Epithelial cell of prostate (primary cell): ENCODE measurements at regions not wholly inside any gene's neighbourhood (a gene's known extent, or its start where the extent isn't known, plus 50 kb on each side); places are given as distances from the start of the nearest gene placed in this dataset.
"Not testable (repeated sequence)": the region's sequence is repeated elsewhere in the genome, so short reads cannot be mapped to it uniquely, and the experiment has no call there.

Experiments
- DNase-seq: peaks from one replicate; pipeline ENCODE4 v3.0.0-alpha.2; 2011; ENCODE audit warnings: low read depth, low spot score
- H3K27ac ChIP-seq: fragments of 450-650 bp; 2 replicates; pipeline ENCODE4 v1.5.1; 2017; ENCODE audit warnings: mild to moderate bottlenecking

GRCh38 chr11:114921697-114922096 is 243.4 kb downstream of the NXPE2 start:
- H3K27ac ChIP-seq: no peak overlapping the region
- DNase-seq: no peak

- H3K27ac ChIP-seq: no peak overlapping the region
- DNase-seq: no peak
These were observed 245.7 kb downstream of the NXPE2 start for GRCh38 chr11:114924042-114924441.

GRCh38 chr11:114925591-114925990 is 247.3 kb downstream of the NXPE2 start:
- DNase-seq: no peak
- H3K27ac ChIP-seq: no peak overlapping the region

GRCh38 chr11:114928260-114928870 is 250.0 kb downstream of the NXPE2 start:
- DNase-seq: no peak
- no peak overlapping the region for H3K27ac ChIP-seq

GRCh38 chr11:114929351-114930000 is 251.1 kb downstream of the NXPE2 start:
- no peak for DNase-seq
- H3K27ac ChIP-seq: no peak overlapping the region

GRCh38 chr11:114938799-114939198 is 260.5 kb downstream of the NXPE2 start:
- DNase-seq: no peak
- H3K27ac ChIP-seq: no peak overlapping the region

GRCh38 chr11:114942207-114942606 is 263.9 kb downstream of the NXPE2 start:
- H3K27ac ChIP-seq: no peak overlapping the region
- DNase-seq: no peak

- no peak for DNase-seq
- H3K27ac ChIP-seq: no peak overlapping the region
These were observed 271.5 kb downstream of the NXPE2 start for GRCh38 chr11:114949614-114950351.

GRCh38 chr11:114953039-114953438 is 274.7 kb downstream of the NXPE2 start:
- no peak for DNase-seq

GRCh38 chr11:114955923-114956322 is 277.6 kb downstream of the NXPE2 start:
- H3K27ac ChIP-seq: no peak overlapping the region
- no peak for DNase-seq

More at GRCh38 chr11:114953039-114953438, 274.7 kb downstream of the NXPE2 start:
- H3K27ac ChIP-seq: no peak overlapping the region

- no peak overlapping the region for H3K27ac ChIP-seq
- DNase-seq: no peak
These were observed 278.2 kb downstream of the NXPE2 start for GRCh38 chr11:114956566-114956965.

- no peak for DNase-seq
These were observed 281.7 kb downstream of the NXPE2 start for GRCh38 chr11:114959953-114960505.

GRCh38 chr11:114960819-114961218 is 282.5 kb downstream of the NXPE2 start:
- not testable (repeated sequence) for H3K27ac ChIP-seq, DNase-seq

More at GRCh38 chr11:114959953-114960505, 281.7 kb downstream of the NXPE2 start:
- H3K27ac ChIP-seq: no peak overlapping the region

GRCh38 chr11:114964676-114965214 is 286.4 kb downstream of the NXPE2 start:
- no peak for DNase-seq
- no peak overlapping the region for H3K27ac ChIP-seq

- H3K27ac ChIP-seq: no peak overlapping the region
These were observed 292.8 kb downstream of the NXPE2 start for GRCh38 chr11:114970927-114971645.

GRCh38 chr11:114972105-114972504 is 293.8 kb downstream of the NXPE2 start:
- DNase-seq: no peak
- H3K27ac ChIP-seq: no peak overlapping the region

More at GRCh38 chr11:114970927-114971645, 292.8 kb downstream of the NXPE2 start:
- no peak for DNase-seq

GRCh38 chr11:114977651-114978050 is 299.3 kb downstream of the NXPE2 start:
- no peak overlapping the region for H3K27ac ChIP-seq
- no peak for DNase-seq

- H3K27ac ChIP-seq: no peak overlapping the region
- no peak for DNase-seq
These were observed 303.8 kb downstream of the NXPE2 start for GRCh38 chr11:114982141-114982540.

GRCh38 chr11:114984611-114985163 is 306.4 kb downstream of the NXPE2 start:
- no peak overlapping the region for H3K27ac ChIP-seq
- no peak for DNase-seq

- no peak overlapping the region for H3K27ac ChIP-seq
- no peak for DNase-seq
These were observed 308.0 kb downstream of the NXPE2 start for GRCh38 chr11:114986365-114986764.
